Progenitor cell of endocrine pancreas (in vitro differentiated cells): ENCODE measurements at regions not wholly inside any gene's neighbourhood (a gene's known extent, or its start where the extent isn't known, plus 50 kb on each side); places are given as distances from the start of the nearest gene placed in this dataset.
"Not testable (repeated sequence)": the region's sequence is repeated elsewhere in the genome, so short reads cannot be mapped to it uniquely, and the experiment has no call there.

Experiments used
- DNase-seq: peaks from one replicate; pipeline ENCODE4 v3.0.0; 2021; ENCODE audit warnings: low spot score; ENCODE audit not compliant: unreplicated experiment
- H3K27ac Mint-ChIP-seq: 2 replicates; pipeline ENCODE4 v1.8.0; 2021; ENCODE audit warnings: mild to moderate bottlenecking, moderate library complexity, mixed read lengths
- H3K27me3 Mint-ChIP-seq: 2 replicates; pipeline ENCODE4 v1.8.0; 2021; ENCODE audit warnings: mixed read lengths
- H3K36me3 Mint-ChIP-seq: 2 replicates; pipeline ENCODE4 v1.8.0; 2022; ENCODE audit warnings: mixed read lengths; ENCODE audit not compliant: insufficient read depth
- H3K4me1 Mint-ChIP-seq: 2 replicates; pipeline ENCODE4 v1.8.0; 2021; ENCODE audit warnings: low read depth, mixed read lengths
- H3K4me3 Mint-ChIP-seq: 2 replicates; pipeline ENCODE4 v1.8.0; 2021; ENCODE audit warnings: low read depth, mild to moderate bottlenecking, moderate library complexity, mixed read lengths
- H3K9me3 Mint-ChIP-seq: 2 replicates; pipeline ENCODE4 v1.8.0; 2021; ENCODE audit warnings: low read depth, mixed read lengths
- CTCF ChIP-seq: fragments of 200-600 bp; sonication (generic); IDR thresholded peaks from one replicate; pipeline ENCODE4 v1.5.0; 2021; ENCODE audit warnings: antibody characterized with exemption, mild to moderate bottlenecking; ENCODE audit not compliant: unreplicated experiment

DNA sequence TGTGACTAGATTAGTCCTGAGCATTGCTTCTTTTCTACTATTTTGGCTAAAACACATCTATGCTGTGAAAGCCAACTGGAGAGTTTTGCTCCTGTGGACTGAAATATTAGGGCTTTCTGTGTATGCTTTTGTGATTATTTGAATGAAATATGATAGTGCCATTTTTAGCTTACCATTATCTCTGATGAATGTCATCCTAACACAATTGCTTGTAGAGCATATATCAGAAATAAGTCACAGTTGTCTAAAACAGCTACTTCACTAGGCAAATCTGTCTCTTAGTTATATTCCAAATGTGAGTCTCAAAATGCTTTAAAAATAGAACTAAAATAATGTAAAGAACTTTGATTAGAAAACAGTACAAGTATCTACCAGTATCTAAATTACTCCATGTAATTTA, 401.4 kb upstream of the PTCHD4 start:
- Mint-ChIP-seq H3K9me3 (no peaks in the 10 kb centered on the region), H3K27me3 (no peaks in the 10 kb centered on the region), H3K27ac (no peak overlapping the region), H3K4me3 (no peak overlapping the region), H3K36me3 (no peaks in the 10 kb centered on the region), H3K4me1 (peaks cover 5% of the 10 kb centered on the region)
- no peak for DNase-seq
- TF ChIP-seq CTCF = no peak

- Mint-ChIP-seq H3K36me3 (no peaks in the 10 kb centered on the region), H3K4me1 (peaks cover 5% of the 10 kb centered on the region), H3K27ac (no peak overlapping the region), H3K9me3 (no peaks in the 10 kb centered on the region), H3K27me3 (no peaks in the 10 kb centered on the region), H3K4me3 (no peak overlapping the region)
- DNase-seq = no peak
- no peak for TF ChIP-seq CTCF
Measured at GRCh38 chr6:48511378-48511777, 400.4 kb upstream of the PTCHD4 start.

- Mint-ChIP-seq H3K4me1 (no peaks in the 10 kb centered on the region), H3K36me3 (no peaks in the 10 kb centered on the region), H3K27me3 (no peaks in the 10 kb centered on the region), H3K4me3 (no peak overlapping the region), H3K9me3 (peaks cover 7% of the 10 kb centered on the region), H3K27ac (no peak overlapping the region)
- DNase-seq = no peak
- no peak for TF ChIP-seq CTCF
Measured at GRCh38 chr6:48505621-48506020, 394.6 kb upstream of the PTCHD4 start.

DNA sequence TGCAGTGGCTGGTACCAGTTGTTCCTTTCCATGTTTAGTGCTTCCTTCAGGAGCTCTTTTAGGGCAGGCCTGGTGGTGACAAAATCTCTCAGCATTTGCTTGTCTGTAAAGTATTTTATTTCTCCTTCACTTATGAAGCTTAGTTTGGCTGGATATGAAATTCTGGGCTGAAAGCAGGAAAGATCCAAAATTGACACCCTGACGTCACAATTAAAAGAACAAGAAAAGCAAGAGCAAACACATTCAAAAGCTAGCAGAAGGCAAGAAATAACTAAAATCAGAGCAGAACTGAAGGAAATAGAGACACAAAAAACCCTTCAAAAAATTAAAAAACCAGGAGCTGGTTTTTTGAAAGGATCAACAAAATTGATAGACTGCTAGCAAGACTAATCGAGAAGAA, 382.4 kb upstream of the PTCHD4 start:
- not testable (repeated sequence) for H3K36me3 Mint-ChIP-seq, H3K4me3 Mint-ChIP-seq, H3K27me3 Mint-ChIP-seq, H3K27ac Mint-ChIP-seq, DNase-seq, H3K4me1 Mint-ChIP-seq, H3K9me3 Mint-ChIP-seq

DNA sequence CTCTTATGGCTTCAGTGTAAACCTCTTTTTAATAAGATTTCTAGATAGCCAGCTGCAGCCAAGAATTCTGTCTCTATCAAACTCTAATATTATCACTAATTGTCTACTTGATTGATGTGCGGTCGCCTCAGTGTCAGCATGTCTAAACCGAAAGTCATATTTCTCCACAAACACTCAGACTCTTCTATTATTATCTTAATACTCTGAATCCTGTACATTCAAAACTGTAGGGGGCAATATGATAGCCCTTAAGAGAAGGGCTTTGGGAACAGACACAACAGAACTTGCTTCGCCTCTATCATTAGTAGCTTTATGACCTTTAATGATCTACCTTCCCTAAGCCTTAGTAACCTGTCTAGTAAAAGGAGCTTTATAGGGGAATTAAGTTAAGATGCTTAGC, 379.7 kb upstream of the PTCHD4 start:
- no peak for TF ChIP-seq CTCF
- H3K36me3 Mint-ChIP-seq = no peaks in the 10 kb centered on the region

DNA sequence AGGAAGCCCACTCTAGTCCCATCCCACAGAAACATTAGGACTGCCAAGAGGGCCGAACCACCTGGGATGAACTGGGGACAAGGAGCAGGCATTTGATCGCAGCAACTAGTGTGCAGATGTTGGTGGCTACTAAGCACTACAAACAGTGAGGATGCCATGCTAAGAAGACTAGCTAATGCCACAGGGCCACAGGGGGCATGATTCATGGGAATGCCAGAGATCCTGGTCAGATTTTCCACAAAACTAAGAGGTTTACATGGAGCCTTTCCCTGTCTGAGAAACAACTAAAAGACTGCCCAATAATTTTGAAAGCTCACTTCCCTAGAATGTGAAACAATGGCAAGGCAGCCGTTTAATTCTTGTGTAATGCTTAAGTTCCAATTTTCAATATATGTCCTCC, 375.9 kb upstream of the PTCHD4 start:
- Mint-ChIP-seq H3K4me1 (no peaks in the 10 kb centered on the region), H3K4me3 (no peak overlapping the region), H3K36me3 (no peaks in the 10 kb centered on the region), H3K9me3 (no peaks in the 10 kb centered on the region), H3K27ac (no peak overlapping the region), H3K27me3 (no peaks in the 10 kb centered on the region)
- no peak for TF ChIP-seq CTCF
- no peak for DNase-seq

More for the DNA sequence above, 379.7 kb upstream of the PTCHD4 start:
- no peak overlapping the region for H3K4me3 Mint-ChIP-seq
- no peak for DNase-seq
- H3K9me3 Mint-ChIP-seq = peaks cover 4% of the 10 kb centered on the region
- H3K27me3 Mint-ChIP-seq = no peaks in the 10 kb centered on the region
- no peaks in the 10 kb centered on the region for H3K4me1 Mint-ChIP-seq
- no peak overlapping the region for H3K27ac Mint-ChIP-seq
